ENCODE measurements at regions not wholly inside any gene's neighbourhood (a gene's known extent, or its start where the extent isn't known, plus 50 kb on each side); places are given as distances from the start of the nearest gene placed in this dataset.

DNA sequence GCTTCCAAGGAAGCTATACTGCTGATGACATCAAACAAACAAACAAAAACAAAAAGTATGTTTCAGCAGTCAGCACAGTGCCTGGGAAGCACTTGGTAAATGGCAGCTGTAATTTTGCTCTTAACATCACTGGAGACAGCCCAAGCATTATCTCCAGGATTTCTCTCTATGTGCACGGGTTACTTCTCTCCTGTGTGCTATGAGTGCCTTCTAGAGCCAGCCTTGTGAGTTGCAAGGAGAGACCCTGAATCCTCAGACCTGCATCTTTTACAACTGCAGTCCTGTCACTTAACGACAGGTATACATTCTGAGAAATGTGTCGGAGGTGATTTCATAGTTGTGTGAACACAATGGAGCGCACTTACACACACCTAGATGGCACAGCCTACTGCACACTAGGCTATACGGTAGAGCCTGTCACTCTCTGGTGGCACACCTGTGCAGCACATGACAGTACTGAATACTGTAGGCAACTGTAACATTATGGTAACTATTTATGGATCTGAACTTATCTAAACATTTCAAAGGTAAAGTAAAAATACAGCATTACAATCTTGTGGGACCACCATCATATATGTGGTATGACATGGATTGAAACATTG is 662.5 kb upstream of the B3GAT1 start:
- TF ChIP-seq, protein P1, sequence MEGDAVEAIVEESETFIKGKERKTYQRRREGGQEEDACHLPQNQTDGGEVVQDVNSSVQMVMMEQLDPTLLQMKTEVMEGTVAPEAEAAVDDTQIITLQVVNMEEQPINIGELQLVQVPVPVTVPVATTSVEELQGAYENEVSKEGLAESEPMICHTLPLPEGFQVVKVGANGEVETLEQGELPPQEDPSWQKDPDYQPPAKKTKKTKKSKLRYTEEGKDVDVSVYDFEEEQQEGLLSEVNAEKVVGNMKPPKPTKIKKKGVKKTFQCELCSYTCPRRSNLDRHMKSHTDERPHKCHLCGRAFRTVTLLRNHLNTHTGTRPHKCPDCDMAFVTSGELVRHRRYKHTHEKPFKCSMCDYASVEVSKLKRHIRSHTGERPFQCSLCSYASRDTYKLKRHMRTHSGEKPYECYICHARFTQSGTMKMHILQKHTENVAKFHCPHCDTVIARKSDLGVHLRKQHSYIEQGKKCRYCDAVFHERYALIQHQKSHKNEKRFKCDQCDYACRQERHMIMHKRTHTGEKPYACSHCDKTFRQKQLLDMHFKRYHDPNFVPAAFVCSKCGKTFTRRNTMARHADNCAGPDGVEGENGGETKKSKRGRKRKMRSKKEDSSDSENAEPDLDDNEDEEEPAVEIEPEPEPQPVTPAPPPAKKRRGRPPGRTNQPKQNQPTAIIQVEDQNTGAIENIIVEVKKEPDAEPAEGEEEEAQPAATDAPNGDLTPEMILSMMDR (IDR thresholded peaks at IDR 0.05) = no peak
- TF ChIP-seq EP300 (IDR thresholded peaks at IDR 0.05) = no peak
- TF ChIP-seq POLR2A (IDR thresholded peaks at IDR 0.05) = no peak
